Occipital lobe (tissue), 1 donor: ENCODE measurements at regions not wholly inside any gene's neighbourhood (a gene's known extent, or its start where the extent isn't known, plus 50 kb on each side); places are given as distances from the start of the nearest gene placed in this dataset.
"Not testable (repeated sequence)": the region's sequence is repeated elsewhere in the genome, so short reads cannot be mapped to it uniquely, and the experiment has no call there.

ENCODE experiments used
- DNase-seq: peaks from one replicate; lab custom pipeline; 2025; lab: John Stamatoyannopoulos, UW

GRCh38 chr4:1531683-1532548, 125.7 kb upstream of the NKX1-1 start:
- DNase-seq = no peak

GRCh38 chr4:1530356-1530755, 124.1 kb upstream of the NKX1-1 start:
- DNase-seq = no peak

GRCh38 chr4:1524761-1525160, 118.5 kb upstream of the NKX1-1 start:
- DNase-seq = no peak

GRCh38 chr4:1523907-1524636, 117.8 kb upstream of the NKX1-1 start:
- DNase-seq = no peak

- no peak for DNase-seq
These were observed 117.3 kb upstream of the NKX1-1 start for GRCh38 chr4:1523506-1523905.

- DNase-seq = no peak
These were observed 116.8 kb upstream of the NKX1-1 start for GRCh38 chr4:1523033-1523432.

- DNase-seq = no peak
These were observed 116.4 kb upstream of the NKX1-1 start for GRCh38 chr4:1522606-1523005.

- DNase-seq = no peak
These were observed 115.6 kb upstream of the NKX1-1 start for GRCh38 chr4:1521821-1522361.

- DNase-seq = not testable (repeated sequence)
These were observed 114.7 kb upstream of the NKX1-1 start for GRCh38 chr4:1520795-1521576.

- DNase-seq = no peak
These were observed 113.8 kb upstream of the NKX1-1 start for GRCh38 chr4:1519787-1520661.

GRCh38 chr4:1518997-1519700, 112.9 kb upstream of the NKX1-1 start:
- no peak for DNase-seq

- DNase-seq = no peak
These were observed 111.6 kb upstream of the NKX1-1 start for GRCh38 chr4:1517592-1518411.

GRCh38 chr4:1516881-1517480, 110.7 kb upstream of the NKX1-1 start:
- no peak for DNase-seq

- no peak for DNase-seq
These were observed 110.0 kb upstream of the NKX1-1 start for GRCh38 chr4:1516261-1516660.

GRCh38 chr4:1515763-1516162, 109.5 kb upstream of the NKX1-1 start:
- no peak for DNase-seq

GRCh38 chr4:1515156-1515555, 108.9 kb upstream of the NKX1-1 start:
- no peak for DNase-seq

GRCh38 chr4:1514612-1515011, 108.4 kb upstream of the NKX1-1 start:
- DNase-seq = no peak

- no peak for DNase-seq
These were observed 107.8 kb upstream of the NKX1-1 start for GRCh38 chr4:1513936-1514483.
